Cardiac septum (tissue), 1 donor: ENCODE measurements at regions not wholly inside any gene's neighbourhood (a gene's known extent, or its start where the extent isn't known, plus 50 kb on each side); places are given as distances from the start of the nearest gene placed in this dataset.

ENCODE experiments used
- DNase-seq: peaks from one replicate; pipeline ENCODE4 v3.0.0-alpha.2; 2020; ENCODE audit warnings: low spot score
- intact Hi-C: fragments of 100-400 bp; cut with DNase I; formaldehyde crosslinking; loops from one replicate; pipeline ENCODE4 v1.14.0; 2022
- donor health status: DM: no; HTN: no; CAD: no.

- intact Hi-C loops = no loop called here
Measured at GRCh38 chr7:41098402-41098801, 604.5 kb downstream of the INHBA start.

GRCh38 chr7:41097501-41097900 is 605.4 kb downstream of the INHBA start:
- no peak for DNase-seq
- intact Hi-C loops = no loop called here

More at GRCh38 chr7:41098402-41098801, 604.5 kb downstream of the INHBA start:
- DNase-seq = no peak

- no peak for DNase-seq
- intact Hi-C loops = no loop called here
Measured at GRCh38 chr7:41096917-41097316, 606.0 kb downstream of the INHBA start.

DNA sequence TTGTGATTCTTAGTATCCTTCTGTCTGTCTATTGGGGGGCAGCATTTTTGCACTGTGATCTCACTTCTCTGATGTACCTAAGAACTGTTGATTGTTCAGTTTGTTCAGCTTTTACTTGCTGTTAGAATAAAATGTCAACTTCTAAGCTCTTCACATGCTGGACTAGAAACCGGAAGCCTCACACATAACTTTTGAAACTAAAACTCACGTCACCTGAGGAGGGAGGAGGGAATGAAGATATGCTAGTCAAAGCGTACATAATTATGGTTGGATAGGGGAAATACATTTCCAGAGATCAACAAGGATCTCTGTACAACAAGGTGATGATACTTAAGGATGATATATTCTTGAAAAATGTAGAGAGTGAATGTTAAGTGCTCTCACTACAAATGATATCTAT is 609.7 kb downstream of the INHBA start:
- no peak for DNase-seq
- intact Hi-C loops = no loop called here

DNA sequence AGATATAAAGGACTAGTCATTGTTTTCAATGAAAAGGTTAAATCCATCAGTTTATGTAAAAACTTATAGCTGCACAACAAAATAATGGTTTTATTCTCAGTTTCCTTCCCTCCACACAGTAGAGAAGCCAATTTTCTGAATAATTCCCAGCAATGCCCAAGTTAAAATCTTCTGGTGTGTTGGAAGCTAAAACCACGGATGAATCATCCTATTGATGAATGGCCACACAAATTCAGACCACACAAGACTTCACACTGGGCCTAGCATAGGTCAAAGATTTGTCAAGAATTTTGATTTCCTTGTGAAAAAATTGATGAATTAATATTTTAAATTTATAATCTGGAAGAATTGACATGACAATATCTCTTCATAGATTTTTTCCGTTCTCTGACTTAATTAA is 617.6 kb downstream of the INHBA start:
- intact Hi-C loops = no loop called here
- DNase-seq = no peak

DNA sequence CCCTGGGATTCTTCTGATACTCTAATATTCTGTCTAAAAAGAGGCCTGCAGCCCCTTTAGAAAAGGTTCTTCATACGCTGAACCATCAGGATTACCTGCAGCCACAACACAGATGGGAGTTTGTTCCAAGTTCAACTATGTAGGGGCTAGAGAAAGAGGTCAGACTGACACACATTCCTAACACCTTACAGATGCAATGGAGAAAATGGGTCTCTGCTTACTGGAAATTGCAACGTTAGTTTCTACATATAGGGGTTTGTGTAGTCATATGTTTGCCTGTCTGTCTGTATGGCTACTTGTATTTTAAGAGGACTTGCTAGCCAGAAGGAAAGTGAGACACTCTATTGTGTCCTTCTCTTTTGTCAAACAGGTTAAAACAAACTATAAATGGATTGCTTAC is 618.5 kb downstream of the INHBA start:
- DNase-seq = no peak
- intact Hi-C loops = no loop called here

GRCh38 chr7:41069635-41070034 is 633.3 kb downstream of the INHBA start:
- intact Hi-C loops = no loop called here
- no peak for DNase-seq

- intact Hi-C loops = no loop called here
- no peak for DNase-seq
Measured at GRCh38 chr7:41067576-41067975, 635.3 kb downstream of the INHBA start.

- intact Hi-C loops = no loop called here
- DNase-seq = no peak
Measured at GRCh38 chr7:41065663-41066062, 637.2 kb downstream of the INHBA start.

DNA sequence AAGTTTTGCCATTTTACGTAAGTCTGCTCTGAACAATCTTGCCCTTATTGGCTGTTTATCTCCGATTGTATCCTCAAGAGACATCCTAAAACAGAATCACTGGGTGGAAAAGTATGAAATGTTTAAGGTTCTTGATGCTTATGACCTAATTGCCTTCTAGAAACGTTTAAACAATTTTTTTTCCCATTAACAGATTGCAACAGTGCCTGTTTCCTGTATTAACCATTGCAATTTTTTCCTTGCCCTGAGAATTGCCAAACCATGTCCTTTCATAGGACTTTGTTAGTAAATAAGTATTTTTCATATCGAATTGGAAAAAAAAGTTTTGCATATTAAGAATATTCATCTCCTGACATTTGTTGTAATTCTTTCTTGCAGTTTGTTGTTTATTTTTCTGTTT is 639.8 kb downstream of the INHBA start:
- DNase-seq = no peak
- intact Hi-C loops = no loop called here

DNA sequence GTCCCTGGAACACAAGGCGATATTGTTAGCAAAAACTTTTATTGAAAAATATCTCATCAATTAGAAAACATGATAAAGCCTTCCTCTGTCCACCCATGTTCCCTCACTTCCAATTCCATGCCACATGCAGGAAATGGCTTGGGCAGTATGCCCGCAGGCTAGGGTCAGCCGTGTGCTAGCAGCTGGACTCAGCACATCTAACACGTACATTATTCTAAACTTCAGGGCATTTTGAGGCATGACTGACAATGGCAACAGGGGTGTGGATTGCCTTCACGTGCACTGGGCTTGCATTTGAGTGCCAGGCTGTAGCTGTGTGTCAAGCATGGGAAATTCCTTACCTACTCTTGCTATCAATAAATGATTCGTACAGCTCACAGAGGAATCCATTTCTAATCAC is 642.1 kb downstream of the INHBA start:
- intact Hi-C loops = no loop called here
- no peak for DNase-seq

DNA sequence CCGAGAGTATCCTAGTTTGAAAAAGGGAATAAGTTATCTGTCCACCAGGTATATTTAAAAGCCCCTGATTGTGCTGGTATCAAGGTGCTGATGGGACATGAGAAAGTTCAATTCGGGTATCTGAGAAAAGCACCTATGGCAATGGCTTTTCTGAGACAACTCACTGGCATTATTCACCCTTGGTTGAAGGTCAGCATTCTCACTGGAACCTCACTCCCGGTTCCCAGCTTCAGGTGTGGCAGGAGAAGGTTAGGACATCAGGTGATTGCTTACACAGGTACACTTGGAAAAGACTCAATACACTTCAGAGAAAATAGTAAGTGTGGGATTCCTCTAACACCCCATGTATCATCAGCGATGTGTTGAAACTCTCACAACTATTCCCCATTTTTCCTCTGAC is 643.1 kb downstream of the INHBA start:
- intact Hi-C loops = no loop called here
- no peak for DNase-seq

- DNase-seq = no peak
- intact Hi-C loops = no loop called here
Measured at GRCh38 chr7:41058986-41059741, 643.7 kb downstream of the INHBA start.

DNA sequence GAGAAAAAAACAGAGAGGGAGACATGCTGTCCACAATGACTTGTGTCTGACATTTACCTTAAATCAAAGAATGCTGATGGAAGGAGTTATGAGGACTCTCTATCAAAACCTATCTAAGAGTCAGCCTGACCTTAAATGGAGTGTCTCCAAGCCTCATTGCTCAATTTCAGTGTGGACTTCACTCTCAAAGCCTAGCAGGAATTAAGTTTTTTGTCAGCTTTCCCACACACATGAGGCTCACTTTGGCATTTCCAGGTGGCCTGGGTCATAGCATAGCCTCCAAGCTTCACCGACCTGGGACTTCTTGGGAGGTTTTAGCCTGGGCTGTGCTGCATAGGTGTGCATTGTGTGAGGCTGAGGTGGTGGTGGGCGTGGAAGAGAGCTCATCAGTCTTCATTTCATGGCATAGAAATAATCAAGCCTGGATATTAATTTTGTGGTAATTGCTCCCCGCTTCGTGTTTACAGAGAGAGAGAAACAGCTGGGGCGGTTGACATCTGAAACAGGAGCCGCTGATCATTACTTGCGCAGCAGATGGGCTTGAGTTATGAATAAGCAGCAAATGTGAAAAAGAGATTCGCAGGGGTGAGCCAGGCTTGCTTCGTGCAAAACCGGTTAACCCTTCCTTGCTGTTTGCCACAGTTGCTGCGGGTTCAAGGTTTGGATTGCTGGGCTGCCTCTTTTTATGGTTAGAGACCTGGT is 647.8 kb downstream of the INHBA start:
- intact Hi-C loops = no loop called here
- DNase-seq = no peak

GRCh38 chr7:41053820-41054219 is 649.1 kb downstream of the INHBA start:
- no peak for DNase-seq
- intact Hi-C loops = no loop called here

GRCh38 chr7:41052736-41053135 is 650.2 kb downstream of the INHBA start:
- DNase-seq = no peak

DNA sequence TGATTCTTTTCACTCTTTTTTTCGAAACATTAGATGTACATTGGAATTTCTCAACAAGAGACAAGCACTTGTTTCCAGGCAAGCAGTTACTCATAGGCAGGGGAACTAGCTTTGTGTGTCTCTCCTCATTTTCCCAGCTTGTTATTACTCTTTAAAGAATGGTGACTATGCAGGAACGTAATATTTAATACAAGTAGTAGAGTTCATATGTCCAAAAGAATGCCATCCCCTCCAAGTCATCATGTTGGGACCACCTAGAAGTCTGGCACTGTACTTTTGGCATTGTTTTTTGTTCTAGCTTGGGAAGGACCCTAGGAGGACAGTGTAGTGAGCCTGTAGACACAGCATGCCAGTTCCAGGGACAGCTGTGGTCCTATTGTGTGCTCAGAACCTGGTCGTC is 650.7 kb downstream of the INHBA start:
- DNase-seq = no peak
- intact Hi-C loops = no loop called here

More at GRCh38 chr7:41052736-41053135, 650.2 kb downstream of the INHBA start:
- intact Hi-C loops = no loop called here

DNA sequence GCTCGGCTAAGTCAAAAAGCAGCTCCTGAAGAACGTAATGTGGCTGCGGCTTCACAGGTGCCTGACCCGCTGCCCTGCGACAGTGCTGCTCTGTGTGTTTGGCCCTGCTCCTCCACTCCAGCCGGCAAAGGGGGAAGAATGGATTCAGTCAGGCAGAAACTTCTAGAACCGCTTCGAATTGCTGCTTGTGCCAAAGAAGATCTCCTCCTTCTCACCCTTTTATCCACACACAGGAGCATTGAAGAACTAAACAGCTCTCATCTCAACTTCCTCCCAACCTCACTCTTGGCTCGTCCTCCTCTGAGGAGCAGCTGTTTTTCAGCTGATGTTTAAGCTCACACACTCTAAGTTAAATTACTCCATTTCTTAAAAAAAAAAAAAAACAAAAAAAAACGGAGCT is 651.4 kb downstream of the INHBA start:
- intact Hi-C loops = no loop called here
- DNase-seq = no peak

- no peak for DNase-seq
- intact Hi-C loops = no loop called here
Measured at GRCh38 chr7:41051062-41051461, 651.8 kb downstream of the INHBA start.

DNA sequence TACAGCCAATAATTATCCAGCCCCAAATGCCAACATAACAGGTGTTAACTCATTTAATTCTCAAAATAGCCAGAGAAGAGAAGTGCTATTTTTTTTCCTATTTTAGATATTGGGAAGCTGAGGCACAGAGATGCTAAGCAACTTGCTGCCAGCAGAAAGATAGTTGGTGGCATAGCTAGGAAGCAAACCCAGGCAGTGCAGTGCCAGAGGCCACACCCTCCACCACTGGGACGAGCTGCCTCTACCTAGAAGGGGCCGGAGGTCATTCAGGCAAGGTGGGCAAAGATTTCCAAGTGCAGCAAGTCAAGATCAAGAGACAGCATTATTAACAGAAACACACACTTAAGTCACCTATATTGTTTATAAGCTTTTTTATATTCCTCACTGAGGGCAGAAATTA is 654.1 kb downstream of the INHBA start:
- no peak for DNase-seq
- intact Hi-C loops = loop anchor here (2.0 to 5.0 kb wide), 2 partner anchors 584 to 656 kb away; no protein-coding TSS in a partner anchor

GRCh38 chr7:41047789-41048191 is 655.1 kb downstream of the INHBA start:
- peak; percentile 80 for DNase-seq
- intact Hi-C loops = loop anchor here (2.0 to 5.0 kb wide), 3 partner anchors 585 to 657 kb away; no protein-coding TSS in a partner anchor
